HEK293T (cell line): ENCODE measurements at regions not wholly inside any gene's neighbourhood (a gene's known extent, or its start where the extent isn't known, plus 50 kb on each side); places are given as distances from the start of the nearest gene placed in this dataset.

Source experiments
- CTCF ChIA-PET: fragments of 350-600 bp; formaldehyde crosslinking; extraction: SDS; loops from one replicate; lab custom pipeline; 2021; ENCODE audit warnings: antibody characterized with exemption, inconsistent platforms; lab: Yijun Ruan, JAX
- POLR2A ChIA-PET: fragments of 350-600 bp; formaldehyde crosslinking; extraction: SDS; loops from one replicate; lab custom pipeline; 2020; ENCODE audit warnings: antibody characterized with exemption, inconsistent platforms; lab: Yijun Ruan, JAX
- DNase-seq: peaks from one replicate; pipeline ENCODE4 v3.0.0; 2012; ENCODE audit warnings: mixed read lengths; ENCODE audit errors: extremely low spot score
- ARNT ChIP-seq: fragments of 450-650 bp; IDR thresholded peaks from 2 replicates; pipeline ENCODE4 v1.6.1; 2017; ENCODE audit warnings: mild to moderate bottlenecking
- BHLHE40 ChIP-seq: fragments of 450-650 bp; IDR thresholded peaks from 2 replicates; pipeline ENCODE4 v1.6.1; 2016; ENCODE audit warnings: mild to moderate bottlenecking, moderate library complexity, borderline replicate concordance
- CTBP1 ChIP-seq: fragments of 450-650 bp; IDR thresholded peaks from 2 replicates; pipeline ENCODE4 v1.6.1; 2016; ENCODE audit warnings: borderline replicate concordance
- HDGF ChIP-seq: fragments of 450-650 bp; IDR thresholded peaks from 2 replicates; pipeline ENCODE4 v1.6.1; 2017; ENCODE audit warnings: antibody characterized with exemption, borderline replicate concordance
- LEF1 ChIP-seq: fragments of 450-650 bp; IDR thresholded peaks from 2 replicates; pipeline ENCODE4 v1.6.1; 2017; ENCODE audit warnings: mild to moderate bottlenecking, borderline replicate concordance
- NFRKB ChIP-seq: fragments of 450-650 bp; IDR thresholded peaks from 2 replicates; pipeline ENCODE4 v1.6.1; 2016; ENCODE audit warnings: mild to moderate bottlenecking, moderate library complexity
- PKNOX1 ChIP-seq: fragments of 450-650 bp; IDR thresholded peaks from 2 replicates; pipeline ENCODE4 v1.6.1; 2016
- SP1 ChIP-seq: fragments of 450-650 bp; IDR thresholded peaks from 2 replicates; pipeline ENCODE4 v1.6.1; 2017
- SUZ12 ChIP-seq: fragments of 450-650 bp; IDR thresholded peaks from 2 replicates; pipeline ENCODE4 v1.6.1; 2016; ENCODE audit warnings: mild to moderate bottlenecking
- TARDBP ChIP-seq: fragments of 450-650 bp; IDR thresholded peaks from 2 replicates; pipeline ENCODE4 v1.6.1; 2016
- ZNF384 ChIP-seq: fragments of 450-650 bp; IDR thresholded peaks from 2 replicates; pipeline ENCODE4 v1.6.1; 2016

GRCh38 chr14:54343272-54344121 is 53.3 kb upstream of the CDKN3 start:
- ChIA-PET CTCF (interaction anchor here (0.6 to 1.5 kb wide), 7 partner anchors 14 to 1047 kb away, joined by 3 to 12 read pairs (median 3); no protein-coding TSS in a partner anchor), POLR2A (interaction anchor here (1.0 kb wide), 1 partner anchor 54 kb away, joined by 3 read pairs; the partner anchor contains the start of gene CDKN3)
- DNase-seq, result no peak
- TF ChIP-seq PKNOX1 (peak; percentile 76), ZNF384 (peak; percentile 94), BHLHE40 (no peak), ARNT (no peak)

- CTCF ChIA-PET, result no interaction called here
- no peak for DNase-seq
- TF ChIP-seq ARNT, result no peak
- TF ChIP-seq CTBP1, result no peak
- TF ChIP-seq SUZ12, result no peak
- TF ChIP-seq HDGF, result no peak
- TF ChIP-seq BHLHE40, result no peak
- no peak for TF ChIP-seq PKNOX1
- TF ChIP-seq TARDBP, result no peak
- POLR2A ChIA-PET, result no interaction called here
Observed at GRCh38 chr14:54344445-54344844, 52.4 kb upstream of the CDKN3 start.

GRCh38 chr14:54346257-54346656 is 50.5 kb upstream of the CDKN3 start:
- CTCF ChIA-PET, result interaction anchor here (1.0 kb wide), 1 partner anchor 17 kb away, joined by 4 read pairs; no protein-coding TSS in a partner anchor
- TF ChIP-seq PKNOX1 (no peak), NFRKB (no peak), ARNT (no peak), SP1 (no peak), CTBP1 (no peak), LEF1 (no peak)
- POLR2A ChIA-PET, result no interaction called here
- DNase-seq, result no peak
